GM12878 (cell line): ENCODE measurements at regions not wholly inside any gene's neighbourhood (a gene's known extent, or its start where the extent isn't known, plus 50 kb on each side); places are given as distances from the start of the nearest gene placed in this dataset.
A peak's percentile ranks its signal among the peaks of the same experiment; 100 is the strongest.

Source experiments
- ATAC-seq: fragments of 200-7000 bp; cut with Tn5 transposase; 3 replicates; pipeline ENCODE4 v1.9.1; 2020; ENCODE audit warnings: mild to moderate bottlenecking, moderate library complexity
- BruUV-seq: library from RNA; stranded (reverse); fragments of 400-500 nt; replicated peaks from 2 replicates; lab custom pipeline; 2021; lab: Mats Ljungman, UMichigan
- CTCF ChIA-PET: fragments of 300-600 bp; sonication (Branson Sonifier 250); formaldehyde crosslinking; extraction: SDS; loops from one replicate; lab custom pipeline; 2021; ENCODE audit warnings: inconsistent platforms; lab: Yijun Ruan, JAX
- POLR2A ChIA-PET: fragments of 350-600 bp; formaldehyde crosslinking; extraction: SDS; loops from one replicate; lab custom pipeline; 2021; ENCODE audit warnings: inconsistent platforms; lab: Charles Lee
- RAD21 ChIA-PET: fragments of 300-600 bp; sonication (Branson Sonifier 250); formaldehyde crosslinking; loops from one replicate; lab custom pipeline; 2023; ENCODE audit warnings: antibody characterized with exemption; ENCODE audit not compliant: unreplicated experiment; lab: Charles Lee
- SMC1A ChIA-PET: fragments of 300-600 bp; sonication (Branson Sonifier 250); formaldehyde crosslinking; loops from one replicate; lab custom pipeline; 2023; ENCODE audit not compliant: unreplicated experiment, uncharacterized antibody; lab: Charles Lee
- DNase-seq: peaks from one replicate; pipeline ENCODE4 v3.0.0-alpha.2; 2011; ENCODE audit warnings: low read depth, low spot score
- FAIRE-seq: peaks from 3 replicates; lab custom pipeline; 2011; peaks lifted over from hg19 to GRCh38; lab: Jason Lieb, UNC
- H2AFZ ChIP-seq: 2 replicates; pipeline ENCODE4 v1.6.0; 2011; ENCODE audit warnings: low read depth, low read length, control low read depth; ENCODE audit not compliant: control insufficient read depth
- H3K27ac ChIP-seq: 2 replicates; pipeline ENCODE4 v1.5.1; 2011; ENCODE audit warnings: control low read depth; ENCODE audit not compliant: control insufficient read depth, insufficient read depth
- H3K27me3 ChIP-seq, 2 experiments: replicated peaks in 1 of 2; 2 replicates each; pipeline versions ENCODE4 v1.6.0 to v1.6.1; 2011; ENCODE audit warnings: low read length in 1 of 2; ENCODE audit not compliant: control insufficient read depth in 2 of 2, insufficient read depth in 2 of 2
- H3K36me3 ChIP-seq, 2 experiments: 2 replicates each; pipeline ENCODE4 v1.5.1; 2011; ENCODE audit warnings: low read length in 1 of 2; ENCODE audit not compliant: control insufficient read depth in 2 of 2, insufficient read depth in 2 of 2
- H3K4me1 ChIP-seq: 2 replicates; pipeline ENCODE4 v1.6.1; 2011; ENCODE audit warnings: mild to moderate bottlenecking, low read length, moderate library complexity, mixed read lengths; ENCODE audit not compliant: control insufficient read depth, insufficient read depth
- H3K4me2 ChIP-seq: 2 replicates; pipeline ENCODE4 v1.6.0; 2011; ENCODE audit warnings: control low read depth; ENCODE audit not compliant: control insufficient read depth, insufficient read depth
- H3K4me3 ChIP-seq: fragments of 200-600 bp; sonication (generic); 2 replicates; pipeline ENCODE4 v1.5.1; 2016
- H3K79me2 ChIP-seq: 2 replicates; pipeline ENCODE4 v1.6.0; 2011; ENCODE audit warnings: low read length; ENCODE audit not compliant: control insufficient read depth, insufficient read depth
- H3K9ac ChIP-seq: 2 replicates; pipeline ENCODE4 v1.8.0; 2011; ENCODE audit warnings: low read length, control low read depth, mixed read lengths; ENCODE audit not compliant: control insufficient read depth, insufficient read depth
- H3K9me3 ChIP-seq: replicated peaks from 3 replicates; pipeline ENCODE4 v1.5.1; 2011; ENCODE audit warnings: mild to moderate bottlenecking, low read length; ENCODE audit not compliant: control insufficient read depth, insufficient read depth
- H4K20me1 ChIP-seq: 2 replicates; pipeline ENCODE4 v1.6.0; 2011; ENCODE audit not compliant: control insufficient read depth, insufficient read depth
- CUX1 ChIP-seq: IDR thresholded peaks from 2 replicates; pipeline ENCODE4 v1.6.1; 2012; ENCODE audit warnings: improper control_type of control experiment, low read depth, low read length; ENCODE audit not compliant: insufficient replicate concordance
- SPI1 ChIP-seq: IDR thresholded peaks from 2 replicates; pipeline ENCODE4 v1.6.1; 2011; ENCODE audit warnings: low read depth, mild to moderate bottlenecking, low read length, moderate library complexity, borderline replicate concordance; ENCODE audit not compliant: insufficient read depth
- WGBS: methylation state at CpG from one replicate; pipeline ENCODE4 v1.1.6; 2016; ENCODE audit warnings: low lambda C conversion rate; ENCODE audit not compliant: insufficient replicate concordance, insufficient coverage; ENCODE audit errors: missing lambda C conversion rate; 5-methylcytosine and 5-hydroxymethylcytosine counted together
- in situ Hi-C: fragments of 300-500 bp; cut with MboI; formaldehyde crosslinking; loops from 9 replicates; pipeline ENCODE4 v1.14.3; 2018; ENCODE audit warnings: mixed read lengths
- intact Hi-C: fragments of 100-400 bp; cut with micrococcal nuclease; formaldehyde crosslinking; loops from one replicate; pipeline ENCODE4 v1.14.2; 2022; ENCODE audit not compliant: unreplicated experiment
- TF ChIP-seq, protein P1 (sequence below): fragments of 450-650 bp; IDR thresholded peaks from 2 replicates; pipeline ENCODE4 v1.6.1; 2017; ENCODE audit warnings: mild to moderate bottlenecking, moderate library complexity

GRCh38 chr7:8362723-8363369 is 70.6 kb upstream of the NXPH1 start:
- 50% methylated on average over 5 of the region's 5 CpGs for WGBS
- SMC1A ChIA-PET, result interaction anchor here (1.1 to 1.7 kb wide), 3 partner anchors 9 to 21 kb away, joined by 3 to 4 read pairs (median 4); no protein-coding TSS in a partner anchor

More at GRCh38 chr7:8362723-8363369, 70.6 kb upstream of the NXPH1 start:
- Histone ChIP-seq H3K27ac (no peak overlapping the region), H3K27me3 (no peaks in the 10 kb centered on the region), H3K4me1 (no peaks in the 10 kb centered on the region), H3K79me2 (no peaks in the 10 kb centered on the region), H2AFZ (no peak overlapping the region), H3K9ac (no peak overlapping the region), H3K36me3 (no peaks in the 10 kb centered on the region), H3K9me3 (no peaks in the 10 kb centered on the region), H4K20me1 (no peaks in the 10 kb centered on the region), H3K4me2 (no peak overlapping the region), H3K4me3 (no peak overlapping the region)
- BruUV-seq, result no TSS peak
- POLR2A ChIA-PET, result no interaction called here
- ATAC-seq (peak; percentile 41; the same call in 1 of the 3 replicates), DNase-seq (no peak), FAIRE-seq (no peak)
- in situ Hi-C loops (no loop called here), intact Hi-C loops (no loop called here)
- TF ChIP-seq, protein P1, sequence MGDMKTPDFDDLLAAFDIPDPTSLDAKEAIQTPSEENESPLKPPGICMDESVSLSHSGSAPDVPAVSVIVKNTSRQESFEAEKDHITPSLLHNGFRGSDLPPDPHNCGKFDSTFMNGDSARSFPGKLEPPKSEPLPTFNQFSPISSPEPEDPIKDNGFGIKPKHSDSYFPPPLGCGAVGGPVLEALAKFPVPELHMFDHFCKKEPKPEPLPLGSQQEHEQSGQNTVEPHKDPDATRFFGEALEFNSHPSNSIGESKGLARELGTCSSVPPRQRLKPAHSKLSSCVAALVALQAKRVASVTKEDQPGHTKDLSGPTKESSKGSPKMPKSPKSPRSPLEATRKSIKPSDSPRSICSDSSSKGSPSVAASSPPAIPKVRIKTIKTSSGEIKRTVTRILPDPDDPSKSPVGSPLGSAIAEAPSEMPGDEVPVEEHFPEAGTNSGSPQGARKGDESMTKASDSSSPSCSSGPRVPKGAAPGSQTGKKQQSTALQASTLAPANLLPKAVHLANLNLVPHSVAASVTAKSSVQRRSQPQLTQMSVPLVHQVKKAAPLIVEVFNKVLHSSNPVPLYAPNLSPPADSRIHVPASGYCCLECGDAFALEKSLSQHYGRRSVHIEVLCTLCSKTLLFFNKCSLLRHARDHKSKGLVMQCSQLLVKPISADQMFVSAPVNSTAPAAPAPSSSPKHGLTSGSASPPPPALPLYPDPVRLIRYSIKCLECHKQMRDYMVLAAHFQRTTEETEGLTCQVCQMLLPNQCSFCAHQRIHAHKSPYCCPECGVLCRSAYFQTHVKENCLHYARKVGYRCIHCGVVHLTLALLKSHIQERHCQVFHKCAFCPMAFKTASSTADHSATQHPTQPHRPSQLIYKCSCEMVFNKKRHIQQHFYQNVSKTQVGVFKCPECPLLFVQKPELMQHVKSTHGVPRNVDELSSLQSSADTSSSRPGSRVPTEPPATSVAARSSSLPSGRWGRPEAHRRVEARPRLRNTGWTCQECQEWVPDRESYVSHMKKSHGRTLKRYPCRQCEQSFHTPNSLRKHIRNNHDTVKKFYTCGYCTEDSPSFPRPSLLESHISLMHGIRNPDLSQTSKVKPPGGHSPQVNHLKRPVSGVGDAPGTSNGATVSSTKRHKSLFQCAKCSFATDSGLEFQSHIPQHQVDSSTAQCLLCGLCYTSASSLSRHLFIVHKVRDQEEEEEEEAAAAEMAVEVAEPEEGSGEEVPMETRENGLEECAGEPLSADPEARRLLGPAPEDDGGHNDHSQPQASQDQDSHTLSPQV, result no peak
- TF ChIP-seq SPI1 (peak; percentile 54; the same call in 1 of the 2 replicates), CUX1 (no peak)
- RAD21 ChIA-PET, result interaction anchor here (0.8 to 1.0 kb wide), 2 partner anchors 24 to 86 kb away, joined by 3 read pairs; no protein-coding TSS in a partner anchor
- CTCF ChIA-PET, result interaction anchor here (1.2 to 1.3 kb wide), 2 partner anchors 67 to 939 kb away, joined by 3 to 6 read pairs; no protein-coding TSS in a partner anchor
